Tibial nerve (tissue), 4 donors: ENCODE measurements at regions not wholly inside any gene's neighbourhood (a gene's known extent, or its start where the extent isn't known, plus 50 kb on each side); places are given as distances from the start of the nearest gene placed in this dataset.

Experiments used
- DNase-seq, 2 donors: peaks; one replicate each; pipeline ENCODE4 v3.0.0-alpha.2; 2019; ENCODE audit warnings: low spot score in 2 of 2
- H3K27ac ChIP-seq, 4 donors: fragments of 200-600 bp; sonication (generic) in 3 of 4; one replicate each; pipeline ENCODE4 v1.5.1; 2017 to 2019; ENCODE audit warnings: mild to moderate bottlenecking in 1 of 4
- H3K27me3 ChIP-seq, 2 donors: fragments of 200-600 bp; sonication (generic) in 1 of 2; one replicate each; pipeline versions ENCODE4 v1.5.1 to v1.6.0; 2017 to 2019
- H3K36me3 ChIP-seq, 3 donors: fragments of 200-600 bp; sonication (generic); one replicate each; pipeline ENCODE4 v1.5.1; 2018 to 2019
- H3K4me1 ChIP-seq, 4 donors: fragments of 200-600 bp; sonication (generic) in 3 of 4; one replicate each; pipeline ENCODE4 v1.5.1; 2017 to 2019
- H3K4me3 ChIP-seq, 4 donors: fragments of 200-600 bp; sonication (generic) in 3 of 4; one replicate each; pipeline ENCODE4 v1.5.1; 2017 to 2019; ENCODE audit warnings: mild to moderate bottlenecking in 1 of 4, moderate library complexity in 1 of 4
- H3K9me3 ChIP-seq, 4 donors: fragments of 200-600 bp; sonication (generic) in 3 of 4; one replicate each; pipeline ENCODE4 v1.5.1; 2017 to 2019
- EP300 ChIP-seq, 2 donors: sonication (generic); formaldehyde crosslinking; IDR thresholded peaks; one replicate each; pipeline ENCODE4 v1.6.1; 2017; ENCODE audit warnings: antibody characterized with exemption in 2 of 2, mild to moderate bottlenecking in 1 of 2
- POLR2A ChIP-seq, 2 donors: fragments of 450-650 bp; IDR thresholded peaks; one replicate each; pipeline ENCODE4 v1.6.1; 2017; ENCODE audit warnings: antibody characterized with exemption in 2 of 2, mild to moderate bottlenecking in 2 of 2, moderate library complexity in 2 of 2
- WGBS, 2 donors: methylation state at CpG; one replicate each; pipeline ENCODE4 v1.1.5; 2018; 5-methylcytosine and 5-hydroxymethylcytosine counted together
- TF ChIP-seq, protein P1 (sequence below), 5 experiments: fragments of 200-600 bp in 3 of 5; fragments of 450-650 bp in 2 of 5; sonication (generic) in 3 of 5; IDR thresholded peaks; one replicate each; pipeline ENCODE4 v1.5.1; 2016 to 2019; ENCODE audit warnings: antibody characterized with exemption in 5 of 5, mild to moderate bottlenecking in 3 of 5, moderate library complexity in 2 of 5

DNA sequence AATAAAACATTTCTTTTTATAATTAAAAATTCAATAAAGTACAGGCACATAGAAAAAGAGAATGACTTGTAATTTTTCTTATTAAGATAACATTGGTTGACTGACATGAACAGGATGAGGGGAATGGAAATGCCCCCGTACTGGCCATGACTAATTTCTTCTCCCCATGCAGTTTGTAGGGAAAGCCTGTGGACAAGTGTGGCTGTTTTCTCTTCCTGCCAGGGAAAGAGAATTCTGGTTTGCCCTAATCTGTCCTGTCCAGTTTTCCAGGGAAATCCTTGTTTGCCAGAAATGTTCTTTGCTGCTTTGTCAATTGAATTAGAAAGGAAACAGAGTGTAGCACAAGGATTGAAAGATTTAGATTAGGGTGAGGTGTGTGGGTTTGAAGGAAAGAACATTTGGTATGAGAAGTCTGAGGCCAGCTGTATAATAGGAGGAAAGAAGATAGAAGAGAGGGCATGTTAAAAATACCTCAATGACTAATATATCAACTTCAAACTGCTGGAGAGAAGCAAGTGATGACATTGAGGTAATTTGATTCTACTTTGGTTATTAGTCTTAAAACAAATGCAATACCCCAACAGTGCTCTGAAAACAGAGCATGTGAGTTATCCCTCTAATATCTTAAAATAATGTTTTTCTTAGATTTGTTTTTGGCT, 593.9 kb upstream of the ZNF804A start:
- Histone ChIP-seq H3K36me3 (no peaks in the 10 kb centered on the region), H3K4me1 (peaks cover 0 to 4% (median 0%) of the 10 kb centered on the region in 4 donors), H3K27me3 (no peaks in the 10 kb centered on the region), H3K4me3 (no peak overlapping the region), H3K9me3 (no peaks in the 10 kb centered on the region), H3K27ac (no peak overlapping the region)
- TF ChIP-seq, protein P1, sequence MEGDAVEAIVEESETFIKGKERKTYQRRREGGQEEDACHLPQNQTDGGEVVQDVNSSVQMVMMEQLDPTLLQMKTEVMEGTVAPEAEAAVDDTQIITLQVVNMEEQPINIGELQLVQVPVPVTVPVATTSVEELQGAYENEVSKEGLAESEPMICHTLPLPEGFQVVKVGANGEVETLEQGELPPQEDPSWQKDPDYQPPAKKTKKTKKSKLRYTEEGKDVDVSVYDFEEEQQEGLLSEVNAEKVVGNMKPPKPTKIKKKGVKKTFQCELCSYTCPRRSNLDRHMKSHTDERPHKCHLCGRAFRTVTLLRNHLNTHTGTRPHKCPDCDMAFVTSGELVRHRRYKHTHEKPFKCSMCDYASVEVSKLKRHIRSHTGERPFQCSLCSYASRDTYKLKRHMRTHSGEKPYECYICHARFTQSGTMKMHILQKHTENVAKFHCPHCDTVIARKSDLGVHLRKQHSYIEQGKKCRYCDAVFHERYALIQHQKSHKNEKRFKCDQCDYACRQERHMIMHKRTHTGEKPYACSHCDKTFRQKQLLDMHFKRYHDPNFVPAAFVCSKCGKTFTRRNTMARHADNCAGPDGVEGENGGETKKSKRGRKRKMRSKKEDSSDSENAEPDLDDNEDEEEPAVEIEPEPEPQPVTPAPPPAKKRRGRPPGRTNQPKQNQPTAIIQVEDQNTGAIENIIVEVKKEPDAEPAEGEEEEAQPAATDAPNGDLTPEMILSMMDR (IDR thresholded peaks at IDR 0.05), result no peak
- TF ChIP-seq POLR2A (IDR thresholded peaks at IDR 0.05) (no peak), EP300 (IDR thresholded peaks at IDR 0.05) (no peak)
- DNase-seq, result no peak
- WGBS, 2 donors, result 42 to 54% methylated on average over 1 of the region's 1 CpG

DNA sequence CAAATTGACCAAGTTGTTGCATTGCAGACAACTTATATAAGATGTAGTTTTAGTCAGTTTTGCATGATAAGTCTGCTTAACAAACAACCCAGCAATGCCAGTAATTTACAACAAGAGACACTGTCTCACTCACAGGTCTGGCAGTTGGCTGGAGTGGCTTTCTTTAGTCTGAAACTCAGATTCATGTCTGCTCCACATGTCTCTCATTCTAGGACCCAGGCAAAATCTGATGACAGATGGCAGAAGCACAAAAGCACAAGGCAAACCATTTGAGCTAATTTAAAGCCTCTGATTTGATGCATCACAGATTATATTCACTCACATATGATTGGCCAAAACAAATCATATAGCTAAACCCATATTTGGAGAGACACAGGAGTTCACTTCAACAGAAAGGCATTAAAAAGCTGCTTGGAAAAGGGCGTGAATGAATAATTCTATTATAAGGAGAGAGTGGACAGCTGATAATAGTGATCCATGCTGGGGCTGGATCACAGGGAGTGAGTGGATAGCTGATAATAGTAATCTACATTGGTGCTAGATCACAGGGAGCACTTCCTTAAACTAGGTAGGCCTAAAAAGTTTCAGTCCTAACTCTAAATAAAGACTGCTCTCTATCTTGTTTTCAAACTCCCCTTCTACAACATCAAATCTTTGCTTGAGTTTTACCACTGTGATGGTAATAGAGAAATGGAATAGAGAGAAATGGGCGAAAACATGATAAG, 593.2 kb upstream of the ZNF804A start:
- Histone ChIP-seq H3K27ac (no peak overlapping the region), H3K36me3 (no peaks in the 10 kb centered on the region), H3K27me3 (no peaks in the 10 kb centered on the region), H3K4me1 (peaks cover 0 to 4% (median 0%) of the 10 kb centered on the region in 4 donors), H3K9me3 (no peaks in the 10 kb centered on the region), H3K4me3 (no peak overlapping the region)
- WGBS, 2 donors, result 86 to 89% methylated on average over 2 of the region's 2 CpGs
- TF ChIP-seq, protein P1 (IDR thresholded peaks at IDR 0.05), result no peak
- TF ChIP-seq POLR2A (IDR thresholded peaks at IDR 0.05) (no peak), EP300 (IDR thresholded peaks at IDR 0.05) (no peak)
- no peak for DNase-seq

DNA sequence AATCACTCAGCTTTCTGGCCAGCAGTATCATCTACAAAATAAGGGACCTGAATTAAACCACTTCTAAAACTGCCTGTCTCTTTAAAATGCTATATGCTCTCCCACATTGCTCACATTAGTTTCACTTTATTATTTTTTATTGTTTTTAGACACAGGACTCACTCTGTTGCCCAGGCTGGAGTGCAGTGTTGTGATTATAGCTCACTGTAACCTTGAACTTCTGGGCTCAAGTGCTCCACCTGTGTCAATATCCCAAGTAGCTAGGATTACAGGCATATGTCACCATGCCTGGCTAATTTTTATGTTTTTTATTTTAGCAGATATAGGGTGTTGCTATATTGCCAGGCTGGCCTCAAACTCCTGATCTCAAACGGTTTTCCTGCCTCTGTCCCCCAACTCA, 591.3 kb upstream of the ZNF804A start:
- DNase-seq, result no peak

DNA sequence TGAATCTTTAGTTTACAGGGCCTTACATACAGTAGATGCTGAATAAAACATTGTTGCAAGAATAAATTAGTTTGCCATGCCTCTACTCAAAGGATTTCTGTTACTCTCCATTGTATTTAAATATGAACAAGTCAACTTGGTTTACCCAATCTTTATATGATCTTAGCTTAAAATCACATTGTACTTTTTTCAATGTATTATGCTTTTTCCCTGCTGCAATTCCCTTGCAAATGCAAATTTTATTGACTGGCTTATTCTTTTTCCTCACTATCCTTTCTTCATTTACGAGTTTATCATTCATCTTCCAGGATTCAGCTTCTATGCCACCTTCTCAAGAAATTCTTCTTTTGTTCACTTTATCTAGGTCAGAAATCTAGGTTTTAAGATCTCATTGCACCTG, 571.4 kb upstream of the ZNF804A start:
- no peak for DNase-seq
- TF ChIP-seq POLR2A (IDR thresholded peaks at IDR 0.05), result no peak
- TF ChIP-seq, protein P1 (IDR thresholded peaks at IDR 0.05), result no peak
- no peaks in the 10 kb centered on the region for H3K9me3 ChIP-seq
- no peaks in the 10 kb centered on the region for H3K27me3 ChIP-seq
- no peak overlapping the region for H3K4me3 ChIP-seq
- H3K36me3 ChIP-seq, result no peaks in the 10 kb centered on the region
- H3K4me1 ChIP-seq, result no peaks in the 10 kb centered on the region
- 92% methylated on average over 1 of the region's 1 CpG for WGBS, 2 donors
- no peak overlapping the region for H3K27ac ChIP-seq

More for the DNA sequence above, 591.3 kb upstream of the ZNF804A start:
- H3K36me3 ChIP-seq, result no peaks in the 10 kb centered on the region
- H3K9me3 ChIP-seq, result no peaks in the 10 kb centered on the region
- no peak overlapping the region for H3K4me3 ChIP-seq
- peaks cover 0 to 4% (median 0%) of the 10 kb centered on the region in 4 donors for H3K4me1 ChIP-seq
- no peak for TF ChIP-seq POLR2A (IDR thresholded peaks at IDR 0.05)
- TF ChIP-seq, protein P1 (IDR thresholded peaks at IDR 0.05), result no peak
- TF ChIP-seq EP300 (IDR thresholded peaks at IDR 0.05), result no peak
- no peaks in the 10 kb centered on the region for H3K27me3 ChIP-seq
- H3K27ac ChIP-seq, result no peak overlapping the region
- WGBS, 2 donors, result 40 to 62% methylated on average over 1 of the region's 1 CpG

DNA sequence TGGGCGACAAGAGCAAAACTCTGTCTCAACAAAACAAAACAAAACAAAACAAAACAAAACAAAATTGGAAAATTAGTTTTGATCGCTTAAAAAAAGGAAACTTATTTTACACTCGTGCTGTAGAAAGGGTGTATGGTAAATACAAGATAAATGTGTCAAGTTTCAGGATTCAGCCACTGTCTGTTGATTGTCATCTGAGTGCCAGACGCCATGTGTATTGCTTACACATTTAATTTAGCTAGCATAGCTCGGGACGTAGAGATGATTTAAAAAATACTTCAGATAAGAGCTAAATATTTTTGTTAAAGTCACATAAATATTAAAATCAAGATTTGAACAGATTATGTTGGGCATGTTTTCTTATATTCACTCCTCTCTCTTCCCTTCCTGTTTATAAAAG, 568.1 kb upstream of the ZNF804A start:
- no peaks in the 10 kb centered on the region for H3K36me3 ChIP-seq
- H3K27me3 ChIP-seq, result no peaks in the 10 kb centered on the region
- H3K4me1 ChIP-seq, result no peaks in the 10 kb centered on the region
- no peak overlapping the region for H3K4me3 ChIP-seq
- TF ChIP-seq POLR2A (IDR thresholded peaks at IDR 0.05), result no peak
- no peak for TF ChIP-seq EP300 (IDR thresholded peaks at IDR 0.05)
- TF ChIP-seq, protein P1 (IDR thresholded peaks at IDR 0.05), result no peak
- 84 to 87% methylated on average over 6 of the region's 6 CpGs for WGBS, 2 donors
- H3K9me3 ChIP-seq, result no peaks in the 10 kb centered on the region
- DNase-seq, result no peak
- no peak overlapping the region for H3K27ac ChIP-seq
